ENCODE measurements at regions not wholly inside any gene's neighbourhood (a gene's known extent, or its start where the extent isn't known, plus 50 kb on each side); places are given as distances from the start of the nearest gene placed in this dataset.

DNA sequence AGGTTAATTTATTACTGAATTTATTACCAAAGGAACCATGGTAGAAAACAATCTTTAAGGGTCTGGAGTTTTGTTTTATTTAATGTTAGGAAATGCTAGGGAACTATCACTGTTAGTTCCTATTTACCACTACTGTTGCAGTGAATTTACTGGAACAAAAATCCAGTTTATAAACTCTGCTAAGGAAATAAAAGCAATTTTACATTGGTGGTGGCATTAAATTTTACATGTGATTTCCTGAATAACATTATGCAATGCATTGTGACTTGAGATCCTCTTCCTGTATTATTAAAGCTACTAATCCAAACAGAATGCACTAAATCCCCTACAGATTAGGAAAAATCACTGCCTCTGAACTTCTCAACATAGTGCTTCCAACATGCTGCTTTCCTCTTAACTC, 599.5 kb upstream of the PTGER4 start:
- DNase-seq (ENCODE audit: low read depth in 3 of 3, low spot score in 2 of 3) = no peak

DNA sequence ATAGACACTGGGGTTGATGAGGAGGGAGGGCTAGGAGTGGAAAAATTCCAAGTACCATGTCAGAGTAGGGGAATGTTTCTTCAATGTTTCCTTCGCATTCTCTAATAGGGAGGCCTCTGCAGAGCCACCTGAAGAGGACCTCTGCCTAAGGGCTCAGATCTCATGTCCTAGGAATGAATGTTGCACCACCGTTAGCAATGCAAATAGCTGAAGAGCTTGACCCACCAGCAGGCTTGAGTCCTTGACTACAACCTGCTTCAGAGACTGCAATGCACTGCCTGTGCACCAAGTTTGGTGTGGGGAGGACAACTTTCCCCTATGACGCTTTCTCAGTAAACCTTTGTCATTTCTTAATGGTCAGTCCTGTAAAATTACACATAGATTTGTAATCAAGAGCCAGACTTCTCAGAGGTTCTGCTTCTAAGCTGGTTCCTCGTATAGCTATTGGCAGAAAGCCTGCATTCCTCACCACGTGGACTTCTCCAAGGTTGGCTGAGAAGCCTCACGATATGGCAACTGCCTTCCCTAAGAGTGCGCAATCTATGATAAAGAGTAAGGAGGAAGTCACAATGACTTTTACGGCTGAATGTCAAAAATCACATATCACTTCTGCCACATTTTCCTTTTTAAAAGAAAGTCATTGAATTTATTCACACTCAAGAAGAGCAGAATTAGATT, 600.7 kb upstream of the PTGER4 start:
- no peak for DNase-seq (ENCODE audit: low read depth in 3 of 3, low spot score in 2 of 3)

DNA sequence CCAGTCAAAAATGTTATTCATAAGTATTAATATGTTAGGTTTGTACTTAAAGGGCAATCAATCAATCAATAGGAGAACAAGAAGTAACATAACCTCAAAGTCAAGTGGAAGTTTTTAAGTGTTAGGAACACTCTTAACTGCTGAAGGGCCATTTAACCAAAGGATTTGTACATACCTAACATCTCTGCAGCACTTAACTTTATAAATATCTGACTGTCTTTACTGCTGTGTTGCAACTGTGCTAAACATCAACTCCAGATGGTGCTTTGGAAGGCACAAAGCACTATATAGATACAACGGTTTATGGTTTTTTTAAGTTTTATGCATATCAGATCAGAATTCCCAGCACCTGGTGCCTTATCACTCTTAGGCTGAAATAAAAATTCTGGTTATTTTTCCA, 604.9 kb upstream of the PTGER4 start:
- DNase-seq (ENCODE audit: low read depth in 3 of 3, low spot score in 2 of 3) = no peak

DNA sequence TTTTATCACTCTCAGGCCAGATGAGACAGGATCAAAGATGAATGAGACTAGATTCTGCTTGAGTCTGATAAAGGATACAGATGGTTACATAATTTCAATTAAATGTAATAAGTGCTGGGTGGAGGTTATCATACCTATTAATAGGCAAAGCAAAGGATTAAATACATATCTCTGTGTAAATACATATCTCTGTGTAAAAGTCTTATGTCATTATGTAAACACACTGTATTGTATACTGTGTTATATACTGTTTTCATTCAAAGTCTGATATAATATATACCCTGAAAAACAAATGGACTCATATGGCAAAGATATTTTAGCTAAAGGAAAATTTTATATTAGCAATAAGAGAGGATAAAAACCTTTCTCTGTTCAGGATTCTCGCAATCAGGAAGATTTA, 605.8 kb upstream of the PTGER4 start:
- DNase-seq (ENCODE audit: low read depth in 3 of 3, low spot score in 2 of 3) = no peak

DNA sequence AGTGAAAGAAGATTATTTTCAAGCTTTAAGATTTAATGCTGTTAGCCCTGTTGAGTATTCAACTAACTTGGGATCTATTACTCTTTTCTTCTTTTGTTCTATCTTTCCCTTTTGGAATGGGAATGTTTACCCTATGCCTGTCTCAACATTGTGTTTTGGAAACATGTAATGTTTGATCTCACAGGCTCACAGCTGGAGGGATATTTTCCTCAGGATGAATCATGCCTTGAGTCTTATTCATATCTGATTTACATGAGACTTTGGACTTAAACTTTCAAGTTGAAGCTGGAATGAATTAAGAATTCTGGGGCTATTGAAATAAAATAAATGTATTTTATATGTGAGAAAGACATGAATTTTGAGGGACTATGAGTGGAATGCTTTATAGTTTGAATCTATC, 607.8 kb upstream of the PTGER4 start:
- no peak for DNase-seq (ENCODE audit: low read depth in 3 of 3, low spot score in 2 of 3)

DNA sequence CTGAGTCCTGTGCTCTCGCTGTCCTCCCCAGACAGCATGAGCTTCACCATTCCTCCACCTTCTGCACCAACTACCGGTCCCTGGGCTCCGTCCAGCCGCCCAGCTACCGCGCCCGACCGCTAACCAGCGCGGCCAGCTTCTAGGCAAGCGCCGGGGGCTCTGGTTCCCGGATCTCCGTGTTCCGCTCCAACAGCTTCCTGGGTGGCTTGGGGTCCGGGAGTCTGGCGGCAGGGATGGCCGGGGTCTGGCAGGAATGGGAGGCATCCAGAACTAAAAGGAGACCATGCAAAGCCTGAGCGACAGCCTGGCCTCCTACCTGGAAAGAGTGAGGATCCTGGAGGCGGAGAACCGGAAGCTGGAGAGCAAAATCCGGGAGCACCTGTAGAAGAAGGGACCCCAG, 613.1 kb upstream of the PTGER4 start:
- no peak for DNase-seq (ENCODE audit: low read depth in 3 of 3, low spot score in 2 of 3)

DNA sequence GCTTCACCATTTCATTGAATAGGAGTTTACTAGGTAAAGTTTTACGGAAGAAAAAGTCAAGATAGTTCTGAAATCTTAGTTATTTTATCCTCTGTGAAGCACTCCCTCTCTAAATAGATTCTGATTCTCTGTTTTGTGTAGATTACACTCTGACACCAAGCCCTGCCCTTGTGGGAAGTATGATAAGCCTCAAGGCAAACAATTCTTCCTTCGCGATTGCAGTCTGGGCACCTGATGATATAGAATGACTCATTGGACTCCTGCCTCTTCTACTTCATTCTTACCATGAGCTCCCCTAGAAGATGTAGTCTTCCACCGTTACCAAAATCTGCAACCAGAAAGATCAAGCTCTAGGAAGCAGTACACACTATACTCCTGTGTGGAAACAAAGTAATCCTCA, 626.9 kb upstream of the PTGER4 start:
- DNase-seq (ENCODE audit: low read depth in 3 of 3, low spot score in 2 of 3) = no peak

DNA sequence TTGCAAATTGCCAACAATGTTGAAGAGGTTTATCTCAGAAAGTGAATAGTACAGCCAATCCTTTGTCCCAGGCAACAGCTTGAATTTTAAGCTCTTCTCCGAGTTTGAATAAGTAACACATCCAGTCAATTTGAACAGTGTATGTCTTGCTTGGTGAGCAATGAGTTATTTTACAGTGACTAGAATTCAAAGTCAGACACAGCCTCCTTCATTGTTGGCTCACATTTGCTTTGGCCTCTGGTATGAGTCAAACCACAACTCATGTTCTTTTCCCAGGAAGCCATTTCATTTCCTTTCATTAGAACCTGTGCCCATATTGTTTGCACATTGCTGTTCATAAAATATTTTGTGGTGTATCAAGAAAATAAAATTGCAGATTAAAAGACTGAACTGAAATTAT, 622.0 kb upstream of the DAB2 start:
- no peak for DNase-seq (ENCODE audit: low read depth in 3 of 3, low spot score in 2 of 3)

DNA sequence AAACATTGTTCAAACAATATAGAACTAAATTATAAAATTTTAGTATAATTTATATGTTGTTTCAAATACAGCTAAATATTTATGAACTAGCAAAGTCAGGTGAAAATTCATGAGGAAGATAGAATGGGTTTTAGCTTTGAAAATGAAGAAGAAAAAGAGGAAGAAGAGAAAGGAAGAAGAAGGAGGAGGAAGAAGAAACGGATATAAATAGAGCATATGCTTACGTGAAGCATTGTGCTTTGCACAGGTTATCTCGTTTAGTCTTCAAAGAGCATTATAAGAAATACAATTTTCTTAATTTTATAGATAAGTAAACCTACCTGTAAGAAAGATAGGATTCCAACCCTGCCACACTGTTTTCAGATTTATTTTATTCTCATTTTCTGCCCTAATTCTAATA, 620.6 kb upstream of the DAB2 start:
- DNase-seq (ENCODE audit: low read depth in 3 of 3, low spot score in 2 of 3) = no peak

DNA sequence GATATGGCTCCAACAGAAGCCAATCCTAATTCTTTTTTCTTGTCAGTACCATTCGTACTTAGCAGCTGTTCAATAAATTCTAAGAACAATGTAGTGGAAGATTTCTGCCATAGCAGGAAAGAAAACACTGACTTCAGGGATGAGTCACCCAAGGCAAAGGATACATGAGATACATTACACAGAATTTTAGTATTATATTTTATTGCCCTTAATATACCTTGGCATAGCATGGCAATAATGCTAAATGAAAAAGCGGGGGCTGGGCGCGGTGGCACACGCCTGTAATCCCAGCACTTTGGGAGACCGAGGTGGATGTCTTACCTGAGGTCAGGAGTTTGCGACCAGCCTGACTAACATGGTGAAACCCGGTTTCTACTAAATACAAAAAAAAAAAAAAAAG, 619.1 kb upstream of the DAB2 start:
- no peak for DNase-seq (ENCODE audit: low read depth in 3 of 3, low spot score in 2 of 3)

DNA sequence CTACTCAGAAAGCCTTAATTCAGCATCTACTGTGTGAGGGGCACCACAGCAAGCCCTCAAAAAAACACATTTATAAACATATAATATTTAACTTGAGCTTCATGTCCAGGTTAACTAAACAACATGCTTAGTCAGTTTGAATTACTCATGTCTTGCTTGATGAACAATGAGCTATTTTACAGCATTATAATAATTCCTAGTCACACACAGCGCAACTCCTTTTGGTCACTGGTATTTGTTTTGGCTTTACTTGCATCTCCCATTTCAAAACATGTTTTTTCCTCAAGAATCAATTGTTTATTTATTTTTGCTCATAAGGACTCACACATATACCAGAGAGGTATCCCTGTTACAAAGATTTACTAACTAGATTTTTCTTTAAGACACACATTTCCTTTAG, 616.7 kb upstream of the DAB2 start:
- no peak for DNase-seq (ENCODE audit: low read depth in 3 of 3, low spot score in 2 of 3)

DNA sequence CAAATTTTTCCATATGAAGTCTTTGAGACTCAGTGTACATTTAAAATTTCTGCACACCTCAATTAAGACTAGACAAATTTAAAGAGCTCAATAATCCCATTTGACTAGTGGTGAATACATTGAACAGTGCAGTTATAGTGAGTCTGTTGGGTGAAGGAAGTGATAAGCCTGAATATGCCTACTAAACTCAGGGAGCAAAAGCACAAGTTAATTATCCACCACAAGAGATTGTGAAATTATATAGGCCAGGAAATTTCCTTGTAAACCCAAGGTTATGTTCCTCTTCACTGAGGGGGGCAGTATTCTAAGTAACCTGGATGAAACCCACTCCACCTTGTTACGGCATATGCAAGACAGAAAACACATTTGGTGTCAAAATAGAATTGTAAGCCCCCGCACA, 612.9 kb upstream of the DAB2 start:
- DNase-seq (ENCODE audit: low read depth in 3 of 3, low spot score in 2 of 3) = no peak

DNA sequence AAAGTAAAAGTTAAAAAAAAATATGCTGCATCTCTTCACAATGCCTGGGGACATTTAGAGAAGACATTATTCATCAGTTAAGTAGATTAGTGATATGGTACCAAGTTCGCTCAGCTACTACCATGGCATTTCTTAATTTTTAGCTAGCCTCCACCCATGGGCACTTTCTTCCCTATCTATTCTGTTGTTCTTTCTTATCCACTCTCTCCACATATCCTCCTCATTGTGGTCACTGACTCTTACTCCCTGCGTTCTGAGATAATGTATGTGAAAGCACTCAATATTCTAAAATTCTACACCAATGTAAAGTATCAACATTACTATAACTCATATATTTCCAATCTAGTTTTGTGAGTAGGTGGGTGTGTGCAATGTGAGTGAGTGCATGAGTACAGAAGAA, 609.7 kb upstream of the DAB2 start:
- no peak for DNase-seq (ENCODE audit: low read depth in 3 of 3, low spot score in 2 of 3)

DNA sequence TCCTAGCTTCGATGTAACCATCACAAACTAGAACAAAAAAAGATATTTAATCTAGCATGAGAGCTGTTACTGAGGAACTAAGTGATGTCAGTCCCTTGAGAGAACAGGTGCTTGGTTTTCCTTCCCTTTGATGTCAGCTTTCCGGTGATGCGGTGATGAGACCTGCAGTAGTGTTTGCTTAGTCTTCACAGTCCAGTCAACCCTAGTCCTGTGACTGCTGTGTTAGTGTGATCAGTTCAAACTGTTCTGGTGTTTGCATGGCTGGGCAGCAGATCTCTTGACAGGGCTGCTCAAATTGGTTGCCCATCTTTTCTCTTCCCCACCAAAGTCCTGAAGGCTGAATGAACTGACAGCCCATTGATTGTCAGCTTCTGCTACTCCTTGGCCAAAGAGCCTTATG, 608.6 kb upstream of the DAB2 start:
- no peak for DNase-seq (ENCODE audit: low read depth in 3 of 3, low spot score in 2 of 3)

DNA sequence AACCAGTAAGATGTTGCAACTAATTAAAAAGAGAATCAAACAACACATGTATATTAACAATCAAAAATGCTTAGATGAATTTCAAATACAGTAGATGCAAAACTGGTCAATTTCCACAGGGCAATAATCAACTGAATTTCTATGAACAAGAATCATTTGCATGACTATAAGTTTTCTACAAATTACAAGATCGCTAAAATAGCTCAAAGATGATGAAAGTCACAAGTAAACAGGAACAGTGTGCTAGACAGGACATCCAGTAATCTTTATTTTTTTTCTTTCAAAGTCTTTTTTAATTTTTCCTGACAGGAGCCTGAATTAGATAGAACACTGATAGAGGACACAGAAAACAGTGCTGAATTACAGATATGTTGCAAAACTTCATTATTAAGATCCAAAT, 608.2 kb upstream of the DAB2 start:
- no peak for DNase-seq (ENCODE audit: low read depth in 3 of 3, low spot score in 2 of 3)

DNA sequence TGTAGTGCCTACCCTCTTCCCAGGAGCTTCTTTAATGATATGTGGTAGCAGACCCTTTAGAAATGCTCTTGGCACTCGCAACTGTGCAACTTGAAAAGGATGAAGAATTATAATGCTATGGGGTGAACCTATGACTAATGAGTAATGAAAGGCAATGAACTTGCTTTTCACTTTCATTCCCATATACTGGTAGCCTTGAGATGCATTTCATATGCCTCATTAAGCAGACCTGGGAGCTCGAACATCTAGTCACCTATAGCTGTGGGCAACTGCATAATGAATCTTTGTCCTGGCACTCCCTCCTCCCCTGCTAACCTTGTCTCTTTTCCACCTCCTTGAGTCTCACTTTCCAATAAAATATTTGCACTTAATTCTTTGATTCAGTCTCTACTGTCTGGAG, 605.9 kb upstream of the DAB2 start:
- DNase-seq (ENCODE audit: low read depth in 3 of 3, low spot score in 2 of 3) = no peak

DNA sequence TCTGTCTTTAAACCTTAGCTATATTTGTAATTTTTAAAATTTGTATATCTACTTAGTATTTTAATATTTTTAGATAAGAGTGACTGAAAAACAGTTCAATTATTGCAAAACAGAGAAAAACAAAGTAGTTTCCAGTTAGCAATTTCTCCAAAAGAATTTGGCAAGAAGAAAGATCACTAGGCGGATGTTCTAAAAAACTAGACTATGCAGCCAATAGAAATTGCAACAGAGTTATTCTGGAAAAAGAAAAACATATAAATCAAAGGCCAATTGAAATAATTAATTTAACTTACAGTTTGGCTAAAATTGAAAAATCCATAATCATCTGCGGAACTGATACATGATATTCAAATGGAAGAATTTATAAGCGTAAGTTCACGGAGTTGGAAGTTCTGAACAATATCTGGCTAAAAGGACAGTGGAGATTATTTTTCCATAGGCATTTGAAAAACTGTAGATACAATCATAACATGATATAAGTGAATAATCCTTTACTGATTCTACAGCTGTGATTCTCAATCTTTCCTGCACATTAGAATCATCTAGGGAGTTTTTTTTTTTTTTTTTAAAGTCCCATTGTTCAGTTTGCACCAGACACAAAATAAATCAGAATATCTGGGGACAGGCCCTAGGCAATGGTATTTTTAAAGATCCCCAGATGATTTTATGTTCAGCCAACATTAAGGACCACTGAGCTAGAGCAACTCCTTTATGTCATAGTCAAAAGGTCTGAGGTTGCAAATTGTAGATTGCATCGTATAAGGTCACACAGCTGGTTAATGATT, 605.1 kb upstream of the DAB2 start:
- no peak for DNase-seq (ENCODE audit: low read depth in 3 of 3, low spot score in 2 of 3)

DNA sequence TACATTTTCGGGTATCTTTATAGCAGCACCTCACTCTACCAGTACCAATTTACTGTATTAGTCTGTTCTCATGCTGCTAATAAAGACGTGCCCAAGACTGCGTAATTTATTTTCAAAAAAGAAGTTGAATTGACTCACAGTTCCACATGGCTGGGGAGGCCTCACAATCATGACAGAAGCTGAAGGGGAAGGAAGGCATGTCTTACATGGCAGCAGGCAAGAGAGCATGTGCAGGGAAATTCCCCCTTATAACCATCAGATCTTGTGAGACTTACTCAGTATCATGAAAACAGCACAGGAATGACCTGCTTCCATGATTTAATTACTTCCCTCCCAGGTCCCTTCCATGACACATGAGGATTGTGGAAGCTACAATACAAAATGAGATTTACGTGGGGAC, 602.6 kb upstream of the DAB2 start:
- DNase-seq (ENCODE audit: low read depth in 3 of 3, low spot score in 2 of 3) = no peak

DNA sequence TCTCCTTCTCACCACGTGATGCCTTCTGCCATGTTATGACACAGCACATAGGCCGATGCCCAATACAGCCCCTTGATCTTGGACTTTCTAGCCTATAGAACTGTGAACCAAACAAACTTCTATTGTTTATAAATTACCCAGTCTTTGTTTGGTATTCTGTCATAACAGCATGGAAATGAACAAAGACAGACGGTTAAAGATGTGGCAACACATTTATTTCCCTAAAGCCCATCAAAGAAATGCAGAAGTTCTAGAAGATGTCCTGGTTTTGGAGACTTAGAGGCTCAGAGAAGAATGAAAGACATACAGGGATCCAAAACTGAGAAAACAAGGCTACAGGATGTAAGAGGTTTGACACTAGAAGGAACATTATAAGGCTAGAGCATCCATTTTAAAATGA, 600.8 kb upstream of the DAB2 start:
- no peak for DNase-seq (ENCODE audit: low read depth in 3 of 3, low spot score in 2 of 3)

DNA sequence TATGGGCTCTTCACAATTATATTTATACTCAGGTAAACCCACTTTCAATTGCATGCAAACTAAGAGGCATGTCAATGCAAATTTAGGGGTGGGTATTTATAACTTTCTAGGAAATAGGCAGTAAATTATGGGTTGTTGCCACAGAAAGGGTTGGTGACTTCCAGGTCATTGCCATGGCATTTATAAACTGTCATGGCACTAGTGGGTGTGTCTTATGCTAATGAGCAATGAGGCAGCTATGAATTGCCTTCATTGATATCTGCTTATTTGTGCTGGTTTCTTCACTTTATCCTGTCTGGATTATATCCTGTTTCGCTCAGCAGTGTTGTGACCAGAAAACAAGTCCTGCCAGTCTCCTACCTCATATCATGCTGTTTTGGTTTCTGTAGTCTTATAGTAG, 597.3 kb upstream of the DAB2 start:
- no peak for DNase-seq (ENCODE audit: low read depth in 3 of 3, low spot score in 2 of 3)

DNA sequence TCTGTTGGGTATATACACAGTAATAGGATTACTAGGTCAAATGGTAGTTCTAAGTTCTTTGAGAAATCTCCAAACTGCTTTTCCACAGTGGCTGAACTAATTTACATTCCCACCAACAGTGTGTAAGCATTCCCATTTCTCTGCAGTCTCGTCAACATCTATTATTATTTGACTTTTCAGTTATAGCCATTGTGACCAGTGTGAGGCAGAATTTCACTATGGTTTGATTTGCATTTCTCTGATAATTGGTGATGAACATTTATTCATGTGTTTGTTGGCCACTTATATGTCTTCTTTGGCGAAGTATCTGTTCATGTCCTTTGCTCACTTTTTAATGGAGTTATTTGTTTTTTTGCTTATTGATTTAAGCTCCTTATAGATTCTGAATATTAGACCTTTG, 596.2 kb upstream of the DAB2 start:
- no peak for DNase-seq (ENCODE audit: low read depth in 3 of 3, low spot score in 2 of 3)

DNA sequence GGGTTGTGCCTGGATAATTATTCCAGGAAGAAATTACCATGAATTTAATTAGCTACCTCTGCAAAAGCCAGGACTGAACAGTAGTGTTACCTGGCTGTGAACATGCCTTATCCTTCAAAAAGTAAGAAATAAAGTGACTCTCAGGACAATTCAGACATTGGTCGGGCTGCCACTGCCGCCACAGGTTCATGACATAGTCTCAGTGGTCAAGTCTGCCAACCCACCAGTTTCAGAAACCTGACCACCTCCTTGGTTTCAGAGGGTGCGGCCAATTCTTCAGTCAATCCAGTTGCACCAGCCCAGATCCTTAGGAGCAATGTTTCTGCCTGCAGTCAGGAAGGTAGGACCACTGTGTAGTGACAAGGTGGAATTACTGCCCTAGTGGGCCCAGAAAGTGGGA, 593.1 kb upstream of the DAB2 start:
- DNase-seq (ENCODE audit: low read depth in 3 of 3, low spot score in 2 of 3) = no peak

DNA sequence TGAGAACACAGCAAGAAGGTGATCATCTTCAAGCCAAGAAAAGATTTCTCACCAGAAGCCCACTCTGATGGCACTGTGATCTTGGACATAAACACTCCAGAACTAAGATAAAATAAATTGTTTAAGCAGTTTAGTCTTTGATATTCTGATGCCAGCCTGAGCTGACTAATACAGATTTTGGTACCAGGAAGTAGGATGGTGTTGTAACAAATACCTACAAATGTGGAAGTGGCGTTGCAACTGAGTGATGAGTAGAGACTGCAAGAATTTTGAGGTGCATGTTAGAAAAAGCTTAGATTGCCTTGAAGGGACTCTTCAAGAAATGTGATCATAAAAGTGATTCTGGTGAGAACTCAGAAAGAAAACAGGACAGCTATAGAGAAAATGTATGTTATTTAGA, 592.4 kb upstream of the DAB2 start:
- DNase-seq (ENCODE audit: low read depth in 3 of 3, low spot score in 2 of 3) = no peak

Data from right renal cortex interstitium (tissue), 3 donors.